HG03432 (cell line): ENCODE measurements at regions not wholly inside any gene's neighbourhood (a gene's known extent, or its start where the extent isn't known, plus 50 kb on each side); places are given as distances from the start of the nearest gene placed in this dataset.

ENCODE experiments used
- ATAC-seq: cut with Tn5 transposase; IDR thresholded peaks from one replicate; pipeline ENCODE4 v1.9.1; 2021; ENCODE audit warnings: mild to moderate bottlenecking, moderate library complexity; ENCODE audit not compliant: unreplicated experiment

DNA sequence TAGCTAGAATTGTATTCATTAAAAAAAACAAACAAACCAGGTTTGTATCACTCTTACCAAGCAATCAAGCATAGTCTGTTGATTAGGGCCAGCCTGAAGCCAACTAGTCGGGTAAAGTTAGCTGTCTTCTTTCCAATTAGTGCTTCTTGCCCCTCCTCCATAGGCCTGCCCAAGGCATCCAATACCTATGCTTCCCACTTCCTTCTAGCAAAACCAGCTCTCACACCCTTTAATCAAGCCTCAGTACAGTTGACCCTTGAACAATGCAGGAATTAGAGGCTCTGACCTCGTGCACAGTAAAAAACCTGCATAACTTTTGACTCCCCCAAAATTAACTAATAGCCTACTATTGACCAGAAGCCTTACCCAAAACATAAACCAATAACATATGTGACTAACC is 119.1 kb upstream of the DTNBP1 start:
- no peak for ATAC-seq

DNA sequence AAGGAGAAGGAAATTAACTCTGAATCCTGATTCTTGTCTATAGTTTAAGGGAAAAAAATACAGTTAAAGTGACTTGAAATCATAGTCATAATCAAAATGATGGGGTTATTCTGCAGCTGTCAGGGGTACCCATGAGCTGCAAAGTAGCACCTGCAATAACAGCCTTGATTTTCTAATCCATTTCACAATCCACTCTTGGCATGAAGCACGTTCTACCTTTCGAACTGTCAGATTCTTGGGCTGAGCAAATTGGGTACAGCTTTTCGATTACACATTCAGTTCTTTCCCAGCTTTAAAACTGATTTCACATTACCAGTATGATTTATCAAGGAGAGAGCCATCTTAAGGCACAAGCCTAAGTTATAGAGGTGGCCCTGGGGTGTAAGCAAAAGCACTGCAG is 118.5 kb upstream of the DTNBP1 start:
- no peak for ATAC-seq

DNA sequence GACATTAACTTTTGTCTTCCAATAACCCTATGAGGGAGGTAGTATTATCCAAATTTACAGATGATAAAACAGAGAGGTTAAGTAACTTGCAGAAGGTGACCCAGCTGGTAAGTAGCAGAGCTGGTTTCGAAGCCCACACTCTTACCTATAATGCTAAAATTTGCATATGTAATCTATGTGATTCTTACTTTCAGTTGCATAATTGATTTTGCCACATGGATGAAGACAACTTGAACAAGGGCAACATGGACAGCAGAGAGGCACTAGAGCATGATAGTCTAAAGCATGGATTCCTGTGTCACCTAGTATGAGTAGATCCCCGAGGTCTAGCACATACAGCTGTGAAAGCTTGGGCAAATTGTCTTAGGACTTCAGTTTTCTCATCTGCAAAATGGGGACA is 117.6 kb upstream of the DTNBP1 start:
- no peak for ATAC-seq

DNA sequence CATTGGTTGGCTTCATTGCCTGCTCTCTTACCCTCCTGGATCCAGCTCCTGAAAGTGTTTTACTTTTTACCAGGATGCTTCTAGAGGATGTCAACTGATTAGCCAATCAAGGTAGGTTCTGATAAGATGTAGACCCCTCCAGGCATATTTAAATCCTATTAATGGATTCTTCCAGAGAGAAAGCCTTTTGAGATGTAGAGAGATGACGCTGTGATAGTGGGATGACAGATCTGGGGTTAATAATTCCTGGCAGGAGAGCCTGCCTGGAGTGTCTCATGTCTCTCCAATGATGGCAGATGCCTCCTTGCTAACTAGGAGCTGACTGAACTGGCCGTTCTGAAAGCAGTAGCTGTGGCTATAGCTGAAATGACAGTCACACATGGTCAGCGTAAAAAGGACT is 116.9 kb upstream of the DTNBP1 start:
- ATAC-seq: no peak

DNA sequence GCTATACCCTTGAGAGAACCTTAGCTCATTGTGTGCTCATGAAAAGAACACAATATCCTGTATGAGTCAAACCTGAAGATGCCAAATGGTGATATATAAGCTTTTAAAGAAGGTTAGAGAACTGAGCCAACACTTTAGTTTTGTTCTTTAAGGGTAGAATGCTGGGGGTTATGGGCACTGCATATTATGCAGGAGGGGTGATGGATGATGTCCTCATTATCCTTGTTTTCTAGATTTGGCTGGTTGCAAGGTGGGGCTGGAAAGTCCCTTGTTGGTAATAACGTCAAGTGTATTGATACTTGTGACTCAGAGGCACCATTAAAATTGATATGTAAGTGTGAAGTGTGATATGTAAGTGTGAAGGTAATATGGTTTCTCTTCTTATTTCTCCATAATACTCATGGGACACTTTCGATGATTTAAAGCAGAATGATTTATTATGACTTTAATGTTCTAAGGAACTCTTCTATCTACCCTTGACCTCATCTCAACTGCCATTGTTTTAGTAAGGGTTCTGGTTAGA is 113.7 kb upstream of the DTNBP1 start:
- ATAC-seq: peak; percentile 76

DNA sequence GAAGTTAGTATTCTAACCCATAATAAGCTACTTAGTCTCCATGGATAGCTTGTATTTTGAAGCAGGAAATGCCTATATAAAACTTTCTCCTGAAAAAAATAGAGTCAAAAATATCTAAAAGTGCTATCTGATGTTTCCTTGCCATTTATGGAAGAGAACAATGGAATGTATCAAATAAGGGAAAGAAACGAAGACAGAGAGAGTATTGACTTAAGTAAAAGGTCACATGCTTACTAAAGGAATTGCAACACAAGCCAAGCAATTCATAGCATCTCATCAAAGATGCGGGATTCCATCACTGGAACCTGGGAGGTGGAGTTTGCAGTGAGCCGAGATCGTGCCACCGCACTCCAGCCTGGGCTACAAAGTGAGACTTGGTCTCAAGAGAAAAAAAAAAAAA is 112.9 kb upstream of the DTNBP1 start:
- no peak for ATAC-seq

DNA sequence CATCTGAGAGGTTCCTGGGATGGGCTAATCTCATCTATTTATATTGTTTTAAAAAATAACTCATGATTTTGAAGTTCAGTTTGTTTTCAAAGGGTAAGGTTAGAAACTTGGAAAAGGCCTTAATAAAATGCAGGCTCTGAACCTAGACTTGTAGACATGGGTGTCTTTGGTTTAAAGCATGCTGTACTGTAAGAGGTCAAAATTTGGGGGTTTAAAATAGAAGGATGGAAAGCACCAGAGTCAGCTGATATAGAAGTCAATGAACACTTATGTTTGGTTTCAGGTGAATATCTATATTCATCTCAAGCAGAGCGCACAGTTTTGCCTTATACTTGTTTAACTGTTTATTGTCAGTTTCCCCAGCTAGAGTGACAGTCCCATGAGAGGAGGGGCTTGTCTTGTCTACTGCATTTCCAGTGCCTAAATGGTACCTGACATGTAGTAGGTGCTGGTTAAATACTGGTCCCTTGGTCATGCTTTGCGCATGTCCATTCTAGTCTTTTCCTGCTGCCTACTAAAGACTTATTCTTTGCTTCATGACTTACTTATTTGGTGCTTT is 112.3 kb upstream of the DTNBP1 start:
- ATAC-seq: no peak

DNA sequence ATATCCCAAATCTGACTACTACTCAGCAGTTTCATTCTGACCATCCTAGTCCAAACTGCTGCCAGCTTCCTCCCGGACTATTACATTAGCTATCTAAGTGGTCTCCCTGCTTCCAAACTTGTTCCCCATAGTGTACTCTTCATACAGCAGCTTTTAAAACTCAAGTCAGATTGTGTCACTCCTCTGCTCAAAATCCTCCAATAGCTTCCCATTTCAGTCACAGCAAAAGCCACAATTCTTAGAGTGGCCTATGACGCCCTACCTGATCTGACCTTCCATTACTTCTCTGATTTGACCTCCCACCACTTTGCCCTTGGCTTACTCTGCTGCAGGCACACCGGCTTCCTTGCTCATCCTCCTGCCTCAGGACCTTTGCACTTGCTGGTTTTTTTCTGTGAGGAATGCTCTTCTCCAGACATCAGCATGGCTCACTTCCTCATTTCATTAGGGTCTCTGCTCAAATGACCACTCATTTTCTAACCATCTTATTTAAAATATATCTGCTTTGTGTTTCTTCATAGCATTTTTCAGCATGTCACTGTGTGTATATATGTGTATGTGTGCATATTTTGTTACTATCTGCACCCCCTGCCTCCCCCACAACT is 111.1 kb upstream of the DTNBP1 start:
- ATAC-seq: no peak

DNA sequence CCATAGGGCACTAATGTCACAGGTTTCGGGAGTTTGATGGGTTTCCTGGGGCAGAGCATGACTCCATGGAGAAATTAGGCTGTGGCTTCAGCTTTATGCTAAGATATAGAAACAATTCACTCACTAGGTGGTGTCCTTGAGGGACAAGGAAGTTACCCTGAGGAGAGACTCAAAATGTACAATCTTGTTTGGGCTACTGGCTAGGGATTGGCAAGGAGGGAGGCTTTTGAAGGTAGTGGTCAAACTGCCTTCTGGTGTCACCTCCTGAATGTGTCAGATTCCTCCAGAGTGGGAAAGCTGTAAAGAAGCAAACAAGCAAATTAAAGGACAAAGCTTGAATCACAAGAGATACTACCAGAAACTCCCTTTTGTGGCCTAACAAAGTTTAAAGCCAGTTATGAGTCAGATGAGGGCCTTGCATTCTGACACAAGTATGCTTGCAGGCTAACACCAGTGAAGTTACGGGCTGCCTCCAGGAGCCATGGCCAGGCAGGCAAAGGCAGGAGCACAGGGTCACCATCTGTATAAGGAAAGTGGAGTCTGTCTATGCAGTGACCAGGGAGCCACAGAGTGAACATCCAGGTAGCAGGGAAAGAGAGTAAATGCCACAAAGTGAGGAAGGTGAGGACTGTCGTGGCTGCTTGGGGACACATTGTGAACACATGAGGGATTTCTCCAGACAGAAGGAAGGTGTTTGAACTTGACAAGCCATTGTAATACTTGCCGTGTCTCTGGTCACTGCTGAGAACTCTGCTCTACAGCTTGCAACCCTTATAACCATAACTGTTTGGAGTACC is 107.7 kb upstream of the DTNBP1 start:
- peak; percentile 81 for ATAC-seq

DNA sequence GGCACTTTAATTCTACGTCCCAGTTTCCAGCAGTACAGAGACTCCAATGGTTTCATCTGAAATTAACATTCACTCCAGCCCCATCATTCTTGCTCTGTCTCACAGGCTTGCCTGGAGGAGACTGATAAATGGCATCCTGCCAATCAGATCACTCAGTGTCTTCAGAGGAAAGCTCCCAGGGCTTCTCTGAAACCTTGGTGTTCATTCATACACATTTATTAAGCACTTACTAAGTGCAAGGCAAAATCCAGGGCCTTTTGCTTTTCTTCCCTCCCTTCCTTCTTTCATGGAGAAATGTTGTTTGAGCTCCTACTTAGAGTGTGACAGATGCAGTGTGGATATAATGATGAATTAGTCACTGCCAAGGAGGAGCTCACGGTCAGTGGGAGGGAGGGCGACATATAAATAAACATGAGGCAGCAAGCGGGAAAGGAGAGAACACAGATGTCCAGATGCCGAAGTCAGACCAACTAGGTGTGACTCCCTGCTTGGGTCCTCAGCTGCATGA is 106.7 kb upstream of the DTNBP1 start:
- no peak for ATAC-seq

DNA sequence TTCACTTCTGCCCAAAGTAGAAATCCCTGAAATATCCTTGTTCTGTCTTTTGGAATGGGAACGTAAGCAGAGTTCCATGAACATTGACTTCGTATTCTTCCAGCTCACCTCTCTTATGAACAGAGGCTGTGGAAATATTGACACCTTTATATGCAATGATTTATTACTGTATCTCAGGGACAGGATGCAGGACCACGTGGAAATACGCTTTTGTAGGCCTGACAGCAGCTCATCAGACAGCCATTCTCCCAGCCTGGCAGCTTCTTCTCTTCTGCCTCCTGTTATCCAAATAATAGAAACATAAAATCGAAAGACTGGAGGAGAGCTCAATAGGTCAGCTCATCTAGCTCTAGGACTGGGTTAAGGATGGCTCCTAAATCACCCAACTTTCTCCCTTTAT is 106.2 kb upstream of the DTNBP1 start:
- no peak for ATAC-seq

DNA sequence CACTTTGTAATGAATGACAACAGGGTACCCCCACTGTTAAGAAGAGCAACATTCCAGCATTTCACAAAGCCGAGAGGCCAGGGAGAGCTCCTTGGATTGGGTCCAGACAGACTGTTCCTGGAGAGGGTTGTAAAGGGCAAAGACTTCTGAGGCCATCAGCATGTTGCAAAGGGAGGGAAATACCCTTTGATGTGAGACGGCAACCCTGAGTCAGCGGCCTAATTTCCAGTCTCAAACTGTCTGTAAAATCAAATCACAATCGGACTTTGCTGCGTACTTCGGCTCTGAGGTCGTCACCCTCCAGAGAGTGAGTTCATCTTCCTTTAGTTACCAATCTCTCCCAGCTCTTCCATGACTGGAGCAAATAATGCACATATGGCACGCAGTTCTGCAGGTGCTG is 101.0 kb upstream of the DTNBP1 start:
- no peak for ATAC-seq

DNA sequence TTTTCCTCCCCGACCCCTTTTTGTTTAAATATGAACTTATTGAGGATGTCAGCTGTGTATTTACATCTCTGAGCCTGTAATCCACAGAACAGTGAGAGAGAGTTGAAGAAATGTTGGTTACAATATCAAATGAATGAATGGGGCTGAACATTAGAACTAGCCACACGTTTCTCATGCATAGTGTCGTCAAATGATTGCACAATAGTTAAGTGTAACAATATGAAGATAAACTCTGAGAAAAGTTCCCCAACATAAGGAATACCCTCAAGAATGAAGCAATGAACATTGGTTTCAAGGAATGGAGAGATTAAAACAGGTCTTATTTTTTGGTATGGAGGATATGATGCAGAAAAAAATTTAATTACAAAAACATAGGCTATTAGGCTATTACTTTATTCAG is 100.5 kb upstream of the DTNBP1 start:
- ATAC-seq: no peak

DNA sequence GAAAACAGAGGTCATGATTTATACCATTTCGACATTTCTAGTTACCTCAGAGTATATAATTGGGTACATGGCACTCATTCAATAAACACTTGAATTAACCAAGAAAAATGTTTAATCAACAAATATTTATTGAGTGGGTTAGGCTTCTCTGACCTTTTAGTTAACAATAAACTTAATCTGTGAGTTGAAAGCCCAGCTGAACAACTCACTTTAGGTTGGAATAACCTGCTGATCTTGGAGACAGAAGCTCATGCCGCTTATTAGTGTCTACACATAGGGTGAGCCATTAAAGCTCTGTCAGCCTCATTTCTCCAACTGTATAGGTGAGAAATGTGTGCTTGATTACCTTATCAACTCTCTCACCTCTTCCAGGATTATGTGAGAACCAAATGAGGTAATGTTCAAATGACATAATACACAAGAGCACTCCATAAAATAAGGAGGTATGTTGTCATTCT is 98.2 kb upstream of the DTNBP1 start:
- ATAC-seq: no peak

DNA sequence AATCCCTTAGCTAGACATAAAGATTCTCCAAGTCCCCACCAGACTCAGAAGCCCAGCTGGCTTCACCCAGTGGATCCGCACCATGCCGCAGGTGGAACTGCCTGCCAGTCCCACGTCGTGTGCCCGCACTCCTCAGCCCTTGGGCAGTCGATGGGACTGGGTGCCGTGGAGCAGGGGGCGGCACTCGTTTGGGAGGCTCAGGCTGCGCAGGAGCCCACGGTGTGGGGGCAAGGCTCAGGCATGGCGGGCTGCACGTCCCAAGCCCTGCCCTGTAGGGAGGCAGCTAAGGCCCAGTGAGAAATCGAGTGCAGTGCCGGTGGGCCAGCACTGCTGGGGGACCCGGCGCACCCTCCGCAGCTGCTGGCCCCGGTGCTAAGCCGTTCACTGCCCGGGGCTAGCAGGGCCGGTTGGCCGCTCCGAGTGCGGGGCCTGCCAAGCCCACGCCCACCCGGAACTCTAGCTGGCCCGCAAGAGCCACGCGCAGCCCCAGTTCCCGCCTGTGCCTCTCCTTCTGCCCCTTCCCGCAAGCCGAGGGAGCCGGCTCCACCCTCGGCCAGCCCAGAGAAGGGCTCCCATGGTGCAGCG is 95.9 kb upstream of the DTNBP1 start:
- no peak for ATAC-seq

DNA sequence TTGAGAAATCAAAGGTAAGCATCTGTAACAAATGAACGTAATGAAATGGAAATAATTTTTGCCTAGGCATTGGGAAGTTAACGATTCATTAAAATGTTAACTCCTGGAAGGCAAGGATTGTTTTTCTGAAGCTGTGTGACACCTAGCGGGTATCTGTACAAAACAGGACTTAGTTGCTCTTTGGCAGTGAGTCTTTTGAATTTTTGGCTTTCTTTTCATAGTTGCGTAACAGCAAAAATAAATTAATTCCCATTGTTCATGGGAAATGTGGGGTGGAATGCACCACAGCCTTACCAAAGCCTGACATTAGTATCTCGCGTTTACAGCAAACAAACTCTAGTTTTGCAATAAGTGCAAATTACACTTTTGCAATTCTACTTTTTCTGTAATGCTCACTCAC is 92.7 kb upstream of the DTNBP1 start:
- ATAC-seq: no peak

DNA sequence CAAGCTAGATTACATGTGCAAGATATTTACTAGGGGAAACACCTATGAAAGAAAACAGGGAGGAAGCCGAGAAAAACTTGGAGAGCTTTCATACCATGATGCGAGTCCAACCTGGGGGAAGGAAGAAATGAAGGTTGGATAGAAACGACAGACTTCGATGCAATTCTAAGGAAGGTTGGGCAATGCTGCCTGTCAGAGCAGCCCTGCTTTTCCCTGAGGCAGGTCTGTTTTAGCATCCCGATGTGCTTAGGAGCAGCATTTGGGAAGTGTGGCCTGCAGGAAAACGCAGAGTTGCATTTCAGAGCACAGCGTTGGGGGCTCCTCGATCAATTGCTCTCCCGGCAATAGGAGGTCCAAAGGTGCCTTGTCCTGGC is 91.9 kb upstream of the DTNBP1 start:
- ATAC-seq: no peak

DNA sequence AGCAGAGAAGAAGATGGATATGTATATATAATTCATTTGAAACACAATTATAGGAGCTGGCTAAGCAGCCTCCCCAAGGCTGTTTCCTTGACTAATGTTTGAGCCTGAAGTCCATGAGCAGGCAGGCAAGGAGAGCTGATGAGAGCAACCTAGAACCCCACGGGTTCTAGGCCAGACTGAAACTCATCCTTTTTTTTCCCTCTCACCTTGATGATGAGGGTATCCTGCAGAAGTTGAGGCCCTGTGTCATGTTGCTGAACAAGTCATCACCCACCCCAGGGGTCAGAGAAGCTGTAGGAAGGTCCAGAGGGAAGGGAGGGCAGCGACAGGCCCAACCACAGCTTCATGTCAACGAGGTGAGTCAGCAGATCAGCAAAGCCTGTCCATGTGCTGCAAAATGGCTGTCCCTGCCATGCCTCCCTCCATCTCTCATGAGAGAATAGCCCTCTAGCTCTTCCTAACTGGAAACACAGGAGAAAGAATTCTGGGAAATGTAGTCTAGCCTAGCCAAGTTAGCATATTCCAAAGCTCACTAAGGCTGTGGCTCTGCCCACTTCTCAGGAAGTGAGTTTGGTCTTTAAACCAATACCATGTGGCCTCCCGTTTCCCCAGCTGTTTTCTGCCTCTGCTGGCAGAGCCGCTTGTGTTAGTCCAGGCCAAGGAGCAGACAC is 91.3 kb upstream of the DTNBP1 start:
- no peak for ATAC-seq

DNA sequence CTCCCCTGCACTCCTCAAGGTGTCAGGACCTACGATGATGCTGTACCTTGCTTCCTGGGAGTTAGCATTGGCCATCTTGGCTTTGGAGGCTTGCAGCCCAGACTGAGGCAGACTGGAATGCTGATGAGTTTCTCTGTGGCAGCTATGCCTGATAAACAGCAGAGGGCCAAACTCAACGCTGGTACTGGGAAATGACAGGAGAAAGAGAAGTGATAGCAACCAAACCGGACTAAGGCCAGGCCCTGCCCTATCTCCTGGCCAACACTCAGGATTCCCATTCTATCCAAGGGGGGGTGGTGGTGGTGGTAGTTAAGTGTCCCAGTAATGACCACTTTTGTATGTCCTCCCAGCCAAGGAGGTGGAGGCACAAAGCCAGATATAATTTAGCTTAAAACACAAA is 90.0 kb upstream of the DTNBP1 start:
- ATAC-seq: no peak

DNA sequence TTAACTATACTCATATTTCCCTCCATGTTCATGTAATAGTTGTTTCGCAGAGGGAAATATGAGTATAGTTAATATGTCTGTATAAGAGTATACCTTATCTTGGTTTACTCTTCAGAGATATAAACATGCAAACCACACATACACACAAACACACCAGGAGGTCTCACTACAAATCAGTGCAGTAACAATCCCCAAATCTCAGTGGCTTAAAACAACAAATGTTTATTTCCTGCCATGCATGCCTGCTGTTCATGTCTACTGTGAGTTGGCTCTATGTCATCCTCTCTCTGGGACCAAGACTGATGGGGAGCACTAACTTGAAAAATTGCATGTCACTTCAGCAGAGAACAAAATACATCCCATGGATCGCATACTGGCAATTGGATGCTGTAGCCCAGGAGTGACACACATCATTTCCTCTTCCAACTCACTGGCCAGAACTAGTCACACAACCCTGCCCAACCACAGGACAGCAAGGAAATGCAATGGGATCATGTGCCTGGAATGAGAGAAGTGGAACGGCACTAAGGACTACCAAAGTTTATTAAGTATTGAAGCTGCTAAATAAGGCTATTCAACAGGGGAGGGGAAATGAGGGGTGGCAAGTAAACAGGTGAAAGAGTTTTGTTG is 89.0 kb upstream of the DTNBP1 start:
- ATAC-seq: no peak

DNA sequence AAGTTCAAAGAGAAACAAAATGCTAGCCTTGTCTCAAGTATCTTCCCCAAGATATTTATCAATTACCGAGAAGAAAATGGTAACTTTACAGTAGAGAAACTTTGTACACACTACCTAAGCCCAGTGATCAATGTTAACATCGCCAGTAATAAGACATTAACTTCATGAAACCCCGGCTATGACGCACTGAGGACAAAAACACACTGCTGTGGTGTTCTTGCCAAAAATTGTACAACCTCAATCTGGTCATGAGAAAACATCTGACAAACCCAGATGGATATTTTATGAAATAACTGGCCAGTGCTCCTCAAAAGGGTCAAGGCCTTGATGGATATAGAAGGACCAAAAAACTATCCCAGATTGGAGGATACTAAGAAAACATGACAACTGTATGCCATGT is 85.5 kb upstream of the DTNBP1 start:
- no peak for ATAC-seq
